ENCODE measurements at regions not wholly inside any gene's neighbourhood (a gene's known extent, or its start where the extent isn't known, plus 50 kb on each side); places are given as distances from the start of the nearest gene placed in this dataset.

DNA sequence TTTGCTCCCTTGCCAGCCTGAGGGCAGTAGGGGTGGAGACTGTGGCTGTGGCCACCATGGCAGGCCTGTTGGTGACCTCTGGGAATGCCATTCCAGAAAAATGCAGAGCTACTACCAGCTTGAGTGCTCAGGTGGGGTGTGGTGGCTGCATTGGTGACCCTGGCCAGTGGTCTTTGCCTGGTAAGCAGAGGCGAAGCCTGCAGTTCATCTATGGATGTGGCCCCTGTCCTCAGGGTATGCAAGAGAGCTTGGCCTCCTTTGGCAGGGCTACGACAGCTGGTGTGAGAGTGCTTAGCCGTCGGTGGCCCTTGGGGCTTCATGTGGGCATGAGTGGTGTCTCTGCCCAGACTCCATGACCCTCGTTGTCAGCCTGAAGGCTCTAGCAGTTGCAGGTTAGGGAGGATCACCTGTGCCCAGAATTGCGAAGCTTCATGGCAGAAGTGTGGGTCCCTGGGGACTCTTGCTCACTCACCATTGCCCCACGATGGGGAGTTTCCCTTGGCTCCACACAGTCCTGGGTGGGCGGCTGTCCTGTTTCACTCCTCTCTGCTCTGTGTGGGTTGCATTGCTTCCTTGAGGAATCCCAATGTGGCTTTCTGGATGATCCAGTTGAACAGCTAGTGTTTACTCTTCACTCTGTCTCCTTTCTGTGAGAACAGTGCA is 117.9 kb upstream of the CDH12 start:
- DNase-seq, result no peak

DNA sequence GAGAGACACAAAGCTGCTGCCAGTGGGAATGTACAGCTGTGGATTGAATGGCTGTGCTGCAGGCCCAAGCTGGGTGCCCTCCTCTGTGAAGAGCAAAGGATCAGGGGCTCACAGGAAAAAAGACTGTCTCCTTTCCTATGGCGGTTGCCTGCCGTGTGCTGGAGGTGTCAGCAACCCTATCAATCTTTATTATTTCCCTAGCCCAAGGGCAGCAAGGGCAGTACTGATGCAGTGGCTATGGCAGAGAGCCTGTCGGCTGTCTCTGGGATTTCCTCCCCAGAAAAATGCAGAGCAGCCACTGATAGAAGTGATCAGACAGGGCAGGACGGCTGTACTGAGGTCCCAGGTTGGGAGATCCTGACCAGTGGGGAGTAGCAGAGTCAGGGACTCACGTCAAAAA is 117.3 kb upstream of the CDH12 start:
- DNase-seq, result no peak

DNA sequence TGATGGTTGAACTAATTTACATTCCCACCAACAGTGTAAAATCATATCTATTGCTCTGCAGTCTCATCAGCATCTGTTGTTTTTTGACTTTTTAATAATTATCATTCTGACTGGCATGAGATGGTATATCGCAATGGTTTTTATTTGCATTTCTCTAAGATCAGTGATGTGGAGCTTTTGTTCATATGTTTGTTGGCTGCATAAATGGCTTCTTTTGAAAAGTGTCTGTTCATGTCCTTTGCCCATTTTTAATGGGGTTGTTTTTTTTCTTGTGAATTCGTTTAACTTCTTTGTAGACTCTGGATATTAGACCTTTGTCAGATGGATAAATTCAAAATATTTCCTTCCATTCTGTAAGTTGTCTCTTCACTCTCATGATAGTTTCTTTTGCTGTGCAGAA is 115.2 kb upstream of the CDH12 start:
- no peak for DNase-seq

GRCh38 chr5:22965960-22966359 is 112.8 kb upstream of the CDH12 start:
- no peak for DNase-seq

- DNase-seq, result no peak
These were observed 111.5 kb upstream of the CDH12 start for GRCh38 chr5:22964632-22965031.

- no peak for DNase-seq
These were observed 105.5 kb upstream of the CDH12 start for GRCh38 chr5:22958462-22959262.

- no peak for DNase-seq
These were observed 94.8 kb upstream of the CDH12 start for GRCh38 chr5:22947921-22948320.

- no peak for DNase-seq
These were observed 85.2 kb upstream of the CDH12 start for GRCh38 chr5:22938362-22938761.

DNA sequence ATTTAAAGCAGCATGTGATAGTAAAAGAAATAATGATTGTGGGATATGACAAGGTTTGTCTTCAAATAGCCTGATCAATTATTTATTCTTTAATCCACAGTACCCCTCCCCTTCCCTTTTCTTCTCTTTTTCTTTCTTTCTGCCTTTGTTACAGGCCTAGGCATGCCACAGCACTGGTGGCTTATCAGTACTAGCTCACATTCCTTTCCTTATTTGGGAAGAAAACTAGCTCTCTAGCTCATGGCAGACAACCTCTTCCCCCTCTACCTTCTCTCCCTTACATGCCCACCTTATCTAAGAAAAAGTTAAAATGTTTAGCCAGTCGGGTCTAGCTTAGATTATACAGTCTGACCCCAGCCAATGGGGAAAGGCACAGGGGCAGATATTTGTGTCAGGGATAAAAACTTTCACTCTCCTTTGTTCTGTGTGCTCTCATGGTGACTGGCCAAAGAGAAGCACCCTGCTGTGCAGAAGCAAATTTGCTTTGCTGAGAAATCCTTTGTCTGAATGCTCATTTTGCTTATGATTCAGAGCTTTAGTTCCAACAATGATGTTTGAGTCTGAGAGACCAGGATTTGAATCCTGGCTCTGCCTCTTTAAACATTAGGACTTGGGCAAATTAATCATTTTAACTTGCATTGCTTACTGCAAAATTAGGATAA is 75.8 kb upstream of the CDH12 start:
- DNase-seq, result no peak

- DNase-seq, result no peak
These were observed 73.4 kb upstream of the CDH12 start for GRCh38 chr5:22926574-22926973.

GRCh38 chr5:22918511-22918910 is 65.4 kb upstream of the CDH12 start:
- DNase-seq, result no peak

GRCh38 chr5:22916393-22916792 is 63.2 kb upstream of the CDH12 start:
- no peak for DNase-seq

DNA sequence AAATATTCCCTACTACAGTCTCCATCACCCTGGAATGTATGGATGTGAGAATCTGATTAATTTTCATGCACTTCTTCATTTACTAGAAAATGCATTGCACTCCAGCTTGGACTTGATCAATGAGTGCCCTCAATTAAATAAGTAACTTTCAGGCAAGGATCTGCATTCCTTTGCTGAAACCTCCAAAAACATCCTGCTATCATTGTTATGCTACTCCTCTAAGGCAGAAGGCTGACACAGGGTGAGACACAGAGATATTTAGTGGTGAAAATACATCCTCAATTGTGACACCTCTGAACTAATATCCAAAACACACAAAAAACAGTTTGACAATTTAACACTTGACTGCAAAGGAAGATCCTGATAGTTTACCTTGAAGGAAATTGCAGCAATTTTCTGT is 57.9 kb upstream of the CDH12 start:
- DNase-seq, result no peak

DNA sequence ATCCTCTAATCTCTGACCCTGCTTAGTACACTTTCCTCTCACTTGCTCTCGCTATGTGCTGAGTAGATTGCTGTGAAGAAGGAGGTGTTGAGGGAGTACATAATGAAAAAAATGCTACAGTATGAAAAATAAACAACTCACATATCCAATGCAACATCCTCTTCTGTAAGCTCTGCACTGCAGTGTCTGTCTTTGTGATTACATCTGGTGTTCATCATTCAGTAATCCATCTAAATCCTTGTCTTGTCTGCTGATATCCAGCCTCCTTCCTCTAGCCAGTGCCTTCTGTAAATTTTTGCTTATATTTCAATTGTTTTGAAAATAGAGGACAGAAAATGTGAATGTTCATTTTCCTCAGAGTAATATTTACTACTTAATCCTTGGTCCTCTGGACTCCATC is 57.4 kb upstream of the CDH12 start:
- DNase-seq, result no peak

DNA sequence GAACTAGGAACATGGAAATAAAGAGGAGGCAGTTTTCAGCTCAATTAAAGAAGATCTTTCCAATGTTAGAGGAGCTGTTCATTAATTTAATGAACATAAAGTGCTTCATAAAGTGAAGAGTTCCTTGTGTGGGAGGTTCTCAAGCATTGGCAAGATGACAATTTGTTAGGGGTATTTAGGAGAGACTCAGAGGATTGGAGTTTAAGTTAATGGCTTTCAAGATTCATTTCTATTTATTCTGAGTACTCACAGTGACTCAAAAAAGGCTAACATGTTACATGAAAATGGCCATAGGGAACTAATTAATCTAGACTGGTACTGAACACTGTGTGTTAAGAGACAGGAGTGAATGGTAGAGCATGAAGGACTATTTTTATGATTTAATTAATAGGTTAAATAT is 55.4 kb upstream of the CDH12 start:
- no peak for DNase-seq

DNA sequence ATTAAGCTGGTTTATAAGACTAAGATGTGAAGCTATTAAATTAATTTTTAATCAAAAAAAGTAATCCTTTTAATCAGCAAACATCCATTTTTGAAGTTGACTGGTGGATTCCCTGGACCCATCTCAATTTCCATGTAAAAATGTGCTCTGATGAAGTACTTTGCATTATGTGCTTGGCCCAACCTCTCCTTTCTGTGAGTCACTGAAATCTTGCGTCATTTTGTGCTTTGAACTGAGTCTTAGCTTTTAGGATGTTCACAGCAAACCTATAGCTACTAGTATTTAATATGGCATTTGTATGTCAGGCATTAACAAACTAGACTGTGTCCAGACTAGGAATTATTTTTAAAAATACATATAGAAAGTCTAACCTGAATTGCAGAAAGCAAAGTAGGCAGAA is 55.0 kb upstream of the CDH12 start:
- no peak for DNase-seq

Data from right hindlimb (tissue), 1 donor.